Small intestine (tissue), 7 donors: ENCODE measurements at regions not wholly inside any gene's neighbourhood (a gene's known extent, or its start where the extent isn't known, plus 50 kb on each side); places are given as distances from the start of the nearest gene placed in this dataset.
A peak's percentile ranks its signal among the peaks of the same experiment; 100 is the strongest.

ENCODE experiments used
- DNase-seq, 2 donors: peaks; one replicate each; pipeline versions ENCODE4 v3.0.0 to v3.0.0-alpha.2; 2013
- FAIRE-seq: peaks from 2 replicates; lab custom pipeline; 2012; peaks lifted over from hg19 to GRCh38; lab: Jason Lieb, UNC
- H3K27ac ChIP-seq, 3 donors: one replicate each; pipeline ENCODE4 v1.5.1; 2013; ENCODE audit warnings: low read length in 2 of 3, mild to moderate bottlenecking in 2 of 3, control low read depth in 1 of 3, inconsistent platforms in 1 of 3, low read depth in 1 of 3, moderate library complexity in 1 of 3
- H3K27me3 ChIP-seq, 3 donors: one replicate each; pipeline ENCODE4 v1.6.1; 2013; ENCODE audit warnings: low read length in 3 of 3, inconsistent platforms in 1 of 3; ENCODE audit not compliant: control insufficient read depth in 3 of 3, insufficient read depth in 3 of 3
- H3K36me3 ChIP-seq, 3 donors: one replicate each; pipeline ENCODE4 v1.6.1; 2013; ENCODE audit warnings: low read length in 3 of 3, inconsistent platforms in 1 of 3, low read depth in 1 of 3, mild to moderate bottlenecking in 1 of 3, moderate library complexity in 1 of 3; ENCODE audit not compliant: control insufficient read depth in 3 of 3, insufficient read depth in 2 of 3
- H3K4me1 ChIP-seq, 3 donors: one replicate each; pipeline ENCODE4 v1.6.1; 2013; ENCODE audit warnings: low read length in 2 of 3, inconsistent platforms in 1 of 3, low read depth in 1 of 3, mild to moderate bottlenecking in 1 of 3, moderate library complexity in 1 of 3; ENCODE audit not compliant: control insufficient read depth in 3 of 3, insufficient read depth in 2 of 3
- H3K4me3 ChIP-seq, 3 donors: one replicate each; pipeline ENCODE4 v1.5.1; 2013; ENCODE audit warnings: low read length in 3 of 3, control low read depth in 1 of 3, inconsistent platforms in 1 of 3, low read depth in 1 of 3, mild to moderate bottlenecking in 1 of 3, moderate library complexity in 1 of 3
- H3K9me3 ChIP-seq, 2 donors: one replicate each; pipeline ENCODE4 v1.6.1; 2013; ENCODE audit warnings: low read depth in 1 of 2, low read length in 1 of 2; ENCODE audit not compliant: control insufficient read depth in 2 of 2, insufficient read depth in 1 of 2
- WGBS, 3 donors: extraction: QIAGEN DNeasy Blood & Tissue Kit; methylation state at CpG; one replicate each; pipeline ENCODE4 v1.1.7; 2013; 5-methylcytosine and 5-hydroxymethylcytosine counted together
- donor health status: healthy with polysubstance abuse.
- donor health status: control.
- donor health status: control.
- donor health status: Bipolar disorder and iron deficiency.
- donor health status: healthy.

- Histone ChIP-seq H3K36me3 (no peaks in the 10 kb centered on the region), H3K27ac (no peak overlapping the region), H3K4me3 (no peak overlapping the region), H3K4me1 (peaks cover 0 to 3% (median 0%) of the 10 kb centered on the region in 3 donors), H3K27me3 (peaks cover 0 to 4% (median 0%) of the 10 kb centered on the region in 3 donors), H3K9me3 (peaks cover 0 to 7% of the 10 kb centered on the region in 2 donors)
- FAIRE-seq = no peak
- DNase-seq = peak in 1 of 2 donors; percentile 49
- WGBS, 3 donors = 38 to 40% (median 39%) methylated on average over 14 of the region's 14 CpGs
These were observed 175.5 kb upstream of the MVB12B start for GRCh38 chr9:126151031-126151685.

DNA sequence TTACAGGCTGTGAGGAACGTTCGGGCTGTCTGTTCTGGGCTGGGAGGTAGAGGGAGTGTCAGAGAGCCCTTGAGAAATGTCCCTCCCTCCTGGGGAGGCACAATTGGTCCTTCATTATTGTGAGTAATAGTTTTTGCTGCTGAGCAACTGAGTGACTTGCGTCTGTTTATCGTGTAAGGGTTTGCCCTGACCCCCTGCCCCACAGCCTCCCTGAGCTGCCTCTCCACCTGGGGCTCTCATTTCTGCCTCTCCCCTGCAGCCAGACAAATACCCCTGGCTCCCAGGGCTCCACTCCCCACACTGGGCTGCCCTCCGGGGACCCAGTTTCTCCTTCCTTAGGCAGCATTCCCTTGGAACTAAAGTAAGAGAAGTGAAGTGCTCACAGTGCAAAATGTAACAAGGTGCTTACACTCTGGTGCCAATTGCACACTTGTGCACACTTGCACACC, 174.9 kb upstream of the MVB12B start:
- Histone ChIP-seq H3K27ac (no peak overlapping the region), H3K4me3 (no peak overlapping the region), H3K9me3 (peaks cover 0 to 7% of the 10 kb centered on the region in 2 donors), H3K36me3 (no peaks in the 10 kb centered on the region), H3K27me3 (no peaks in the 10 kb centered on the region), H3K4me1 (no peaks in the 10 kb centered on the region)
- WGBS, 3 donors = 18 to 40% (median 24%) methylated on average over 5 of the region's 5 CpGs
- DNase-seq (peak in 1 of 2 donors; percentile 23), FAIRE-seq (no peak)

DNA sequence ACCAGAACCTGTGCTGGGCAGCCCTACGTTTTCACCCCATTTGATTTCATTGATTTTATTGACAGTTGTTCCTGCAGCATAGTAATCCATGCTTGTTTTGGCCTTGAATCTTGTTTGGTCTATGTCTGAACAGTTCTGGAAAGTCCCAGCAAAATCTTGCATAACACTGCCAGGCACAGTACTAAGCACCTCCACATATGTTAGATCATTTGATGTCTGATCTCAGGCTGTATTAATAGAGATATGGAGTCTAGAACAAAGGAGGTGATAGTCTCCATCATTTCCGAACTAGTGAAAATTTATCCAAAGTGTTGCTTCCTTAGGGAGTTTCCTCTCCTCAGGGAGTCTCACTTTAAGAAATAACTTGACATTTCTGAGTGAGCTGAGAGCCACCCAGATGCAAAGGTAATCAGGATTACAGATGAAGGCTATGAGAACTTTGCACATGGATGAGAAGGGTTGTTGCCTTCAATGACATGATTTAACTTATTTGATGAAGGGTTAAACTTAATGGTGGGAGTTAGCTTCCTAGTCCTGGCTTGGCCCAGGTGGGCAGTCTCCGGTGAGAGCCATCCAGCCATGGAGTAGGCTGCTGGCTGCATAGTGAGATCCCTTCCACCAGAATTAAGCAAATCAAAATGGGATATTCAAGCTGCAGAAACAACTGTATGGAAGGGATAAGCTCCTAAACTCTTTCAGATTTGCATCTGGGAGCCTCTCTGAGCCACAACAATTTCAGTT, 173.8 kb upstream of the MVB12B start:
- Histone ChIP-seq H3K27me3 (no peaks in the 10 kb centered on the region), H3K36me3 (no peaks in the 10 kb centered on the region), H3K9me3 (peaks cover 0 to 7% of the 10 kb centered on the region in 2 donors), H3K27ac (no peak overlapping the region), H3K4me3 (no peak overlapping the region), H3K4me1 (no peaks in the 10 kb centered on the region)
- DNase-seq (no peak), FAIRE-seq (no peak)
- 61 to 79% (median 65%) methylated on average over 3 of the region's 3 CpGs for WGBS, 3 donors

DNA sequence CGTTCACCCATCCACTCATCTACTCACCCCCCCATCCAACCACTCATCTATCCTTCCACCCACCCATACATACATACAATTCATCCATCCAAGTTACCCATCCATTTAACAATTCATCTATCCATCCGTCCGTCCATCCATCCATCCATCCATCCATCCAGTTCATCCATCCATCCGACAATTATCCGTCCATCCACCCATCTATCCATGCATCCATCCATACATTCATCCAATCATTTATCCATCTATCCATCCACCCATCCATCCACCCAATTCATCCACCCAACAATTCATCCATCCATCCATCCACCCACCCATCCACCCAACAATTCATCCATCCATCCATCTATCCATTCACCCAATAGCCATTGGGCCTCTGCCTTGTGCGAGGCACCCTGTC, 173.2 kb upstream of the MVB12B start:
- Histone ChIP-seq H3K27ac (no peak overlapping the region), H3K4me1 (no peaks in the 10 kb centered on the region), H3K36me3 (no peaks in the 10 kb centered on the region), H3K9me3 (peaks cover 0 to 7% of the 10 kb centered on the region in 2 donors), H3K4me3 (no peak overlapping the region), H3K27me3 (peaks cover 0 to 4% (median 0%) of the 10 kb centered on the region in 3 donors)
- no peak for FAIRE-seq
- DNase-seq = no peak
- 71 to 74% (median 71%) methylated on average over 6 of the region's 6 CpGs for WGBS, 3 donors

GRCh38 chr9:126154182-126154827, 172.3 kb upstream of the MVB12B start:
- FAIRE-seq (no peak), DNase-seq (no peak)
- Histone ChIP-seq H3K4me3 (no peak overlapping the region), H3K27me3 (peaks cover 0 to 4% (median 0%) of the 10 kb centered on the region in 3 donors), H3K9me3 (peaks cover 0 to 7% of the 10 kb centered on the region in 2 donors), H3K36me3 (no peaks in the 10 kb centered on the region), H3K27ac (no peak overlapping the region), H3K4me1 (no peaks in the 10 kb centered on the region)
- WGBS, 3 donors = 76 to 81% (median 77%) methylated on average over 10 of the region's 10 CpGs

DNA sequence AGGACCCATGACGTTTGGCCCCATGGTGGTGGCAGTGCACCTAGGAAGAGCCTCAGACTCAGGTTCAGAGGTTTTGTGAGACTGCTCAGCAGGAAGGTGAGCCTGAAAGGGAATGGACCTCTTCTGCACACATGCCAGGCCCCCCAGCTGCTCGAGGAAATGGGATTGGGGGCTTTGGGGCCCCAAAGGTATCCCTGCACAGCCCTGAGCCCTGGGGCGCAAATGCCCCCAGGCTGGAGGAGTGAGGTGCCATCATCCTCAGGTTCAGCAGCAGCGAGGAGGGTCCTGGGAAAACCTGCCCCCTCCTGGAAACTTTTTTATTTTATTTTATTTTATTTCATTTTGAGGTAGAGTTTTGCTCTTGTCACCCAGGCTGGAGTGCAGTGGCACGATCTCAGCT, 171.8 kb upstream of the MVB12B start:
- no peaks in the 10 kb centered on the region for H3K4me1 ChIP-seq
- no peaks in the 10 kb centered on the region for H3K36me3 ChIP-seq
- peaks cover 0 to 7% of the 10 kb centered on the region in 2 donors for H3K9me3 ChIP-seq
- no peak overlapping the region for H3K4me3 ChIP-seq
- no peak overlapping the region for H3K27ac ChIP-seq
- 71 to 76% (median 72%) methylated on average over 5 of the region's 5 CpGs for WGBS, 3 donors
- no peak for DNase-seq
- no peak for FAIRE-seq
- peaks cover 0 to 4% (median 0%) of the 10 kb centered on the region in 3 donors for H3K27me3 ChIP-seq

- H3K27me3 ChIP-seq = peaks cover 0 to 4% (median 0%) of the 10 kb centered on the region in 3 donors
- 85 to 87% (median 86%) methylated on average over 19 of the region's 19 CpGs for WGBS, 3 donors
- H3K4me1 ChIP-seq = no peaks in the 10 kb centered on the region
- H3K4me3 ChIP-seq = no peak overlapping the region
- no peaks in the 10 kb centered on the region for H3K36me3 ChIP-seq
- H3K9me3 ChIP-seq = no peaks in the 10 kb centered on the region
- FAIRE-seq (no peak), DNase-seq (no peak)
- H3K27ac ChIP-seq = no peak overlapping the region
These were observed 170.6 kb upstream of the MVB12B start for GRCh38 chr9:126155756-126156664.
